OCI-LY1 (cell line): ENCODE measurements at regions not wholly inside any gene's neighbourhood (a gene's known extent, or its start where the extent isn't known, plus 50 kb on each side); places are given as distances from the start of the nearest gene placed in this dataset.

Experiments used
- H2AFZ ChIP-seq: fragments of 200-600 bp; sonication (generic), shearing (Covaris generic); 2 replicates; pipeline ENCODE4 v1.6.0; 2014; ENCODE audit warnings: antibody characterized with exemption, mild to moderate bottlenecking, low read length
- H3F3A ChIP-seq: fragments of 200-600 bp; sonication (generic), shearing (Covaris generic); 2 replicates; pipeline ENCODE4 v1.6.0; 2014; ENCODE audit warnings: mild to moderate bottlenecking, antibody characterized with exemption, low read length, moderate library complexity; ENCODE audit not compliant: insufficient read depth
- H3K27ac ChIP-seq: fragments of 200-600 bp; sonication (generic); 2 replicates; pipeline ENCODE4 v1.5.1; 2014; ENCODE audit warnings: low read length, mixed run types, mild to moderate bottlenecking, low read depth; ENCODE audit not compliant: poor library complexity, severe bottlenecking
- H3K27me3 ChIP-seq: fragments of 200-600 bp; sonication (generic); 2 replicates; pipeline ENCODE4 v1.6.0; 2014; ENCODE audit warnings: antibody characterized with exemption, mild to moderate bottlenecking, low read length, moderate library complexity; ENCODE audit not compliant: insufficient read depth
- H3K36me3 ChIP-seq: fragments of 200-600 bp; sonication (generic); 2 replicates; pipeline ENCODE4 v1.6.1; 2014; ENCODE audit warnings: mild to moderate bottlenecking, antibody characterized with exemption, low read length, moderate library complexity, mixed read lengths; ENCODE audit not compliant: insufficient read depth
- H3K4me1 ChIP-seq: fragments of 200-600 bp; sonication (generic); 2 replicates; pipeline ENCODE4 v1.5.1; 2014; ENCODE audit warnings: mild to moderate bottlenecking, low read length, moderate library complexity; ENCODE audit not compliant: insufficient read depth, severe bottlenecking
- H3K4me2 ChIP-seq: fragments of 200-600 bp; sonication (generic), shearing (Covaris generic); 2 replicates; pipeline ENCODE4 v1.6.1; 2014; ENCODE audit warnings: low read length
- H3K4me3 ChIP-seq: fragments of 200-600 bp; sonication (generic); 2 replicates; pipeline ENCODE4 v1.5.1; 2014; ENCODE audit warnings: low read length, low read depth, mild to moderate bottlenecking, mixed read lengths; ENCODE audit not compliant: poor library complexity, severe bottlenecking
- H3K79me2 ChIP-seq: fragments of 200-600 bp; shearing (Covaris generic); 2 replicates; pipeline ENCODE4 v1.6.1; 2016; ENCODE audit warnings: mixed run types, low read length, mixed read lengths; ENCODE audit not compliant: insufficient read depth
- H3K9ac ChIP-seq: fragments of 200-600 bp; sonication (generic), shearing (Covaris generic); 2 replicates; pipeline ENCODE4 v1.6.1; 2014; ENCODE audit warnings: mild to moderate bottlenecking, low read length, mixed read lengths
- H3K9me2 ChIP-seq: fragments of 200-600 bp; sonication (generic), shearing (Covaris generic); 2 replicates; pipeline ENCODE4 v1.6.1; 2014; ENCODE audit warnings: low read depth, mild to moderate bottlenecking, low read length, mixed read lengths
- H3K9me3 ChIP-seq: fragments of 200-600 bp; shearing (Covaris generic); 2 replicates; pipeline ENCODE4 v1.6.1; 2014; ENCODE audit warnings: low read length, mixed read lengths
- H4K20me1 ChIP-seq: fragments of 200-600 bp; sonication (generic), shearing (Covaris generic); 2 replicates; pipeline ENCODE4 v1.6.0; 2016; ENCODE audit warnings: mild to moderate bottlenecking, low read length; ENCODE audit not compliant: insufficient read depth
- EZH2 ChIP-seq: fragments of 200-600 bp; sonication (generic), shearing (Covaris generic); IDR thresholded peaks from 2 replicates; pipeline ENCODE4 v1.8.0; 2017; ENCODE audit warnings: borderline replicate concordance, mixed run types, mild to moderate bottlenecking, antibody characterized with exemption, low read length, moderate library complexity, mixed read lengths
- TF ChIP-seq, protein P1 (sequence below): fragments of 200-600 bp; sonication (generic), shearing (Covaris generic); IDR thresholded peaks from 2 replicates; pipeline ENCODE4 v1.5.1; 2017; ENCODE audit warnings: mild to moderate bottlenecking, antibody characterized with exemption, low read length, moderate library complexity, mixed read lengths

DNA sequence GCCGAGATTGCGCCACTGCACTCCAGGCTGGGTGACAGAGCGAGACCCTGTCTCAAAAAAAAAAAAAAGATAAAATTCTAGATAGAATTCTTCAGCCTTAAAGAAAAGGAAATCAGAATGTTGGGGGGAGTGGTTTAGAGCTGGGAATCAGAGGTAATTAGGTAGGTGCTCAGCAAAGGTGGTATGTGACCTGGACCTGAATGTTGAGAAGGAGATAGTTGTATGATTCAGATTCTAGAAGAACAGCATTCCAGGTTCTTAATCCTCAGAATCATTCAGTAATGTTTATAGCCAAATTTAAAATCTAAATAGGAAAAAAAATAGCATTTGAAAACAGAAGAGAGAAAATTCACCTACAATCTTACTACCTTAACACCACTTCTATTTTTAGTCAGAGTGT, 71.3 kb upstream of the UBE2E1 start:
- H3K4me2 ChIP-seq = no peak overlapping the region
- no peaks in the 10 kb centered on the region for H3K9me2 ChIP-seq
- no peaks in the 10 kb centered on the region for H3K9me3 ChIP-seq
- no peaks in the 10 kb centered on the region for H4K20me1 ChIP-seq
- no peak overlapping the region for H3K9ac ChIP-seq
- H3K36me3 ChIP-seq = no peaks in the 10 kb centered on the region
- no peak for TF ChIP-seq EZH2
- TF ChIP-seq, protein P1, sequence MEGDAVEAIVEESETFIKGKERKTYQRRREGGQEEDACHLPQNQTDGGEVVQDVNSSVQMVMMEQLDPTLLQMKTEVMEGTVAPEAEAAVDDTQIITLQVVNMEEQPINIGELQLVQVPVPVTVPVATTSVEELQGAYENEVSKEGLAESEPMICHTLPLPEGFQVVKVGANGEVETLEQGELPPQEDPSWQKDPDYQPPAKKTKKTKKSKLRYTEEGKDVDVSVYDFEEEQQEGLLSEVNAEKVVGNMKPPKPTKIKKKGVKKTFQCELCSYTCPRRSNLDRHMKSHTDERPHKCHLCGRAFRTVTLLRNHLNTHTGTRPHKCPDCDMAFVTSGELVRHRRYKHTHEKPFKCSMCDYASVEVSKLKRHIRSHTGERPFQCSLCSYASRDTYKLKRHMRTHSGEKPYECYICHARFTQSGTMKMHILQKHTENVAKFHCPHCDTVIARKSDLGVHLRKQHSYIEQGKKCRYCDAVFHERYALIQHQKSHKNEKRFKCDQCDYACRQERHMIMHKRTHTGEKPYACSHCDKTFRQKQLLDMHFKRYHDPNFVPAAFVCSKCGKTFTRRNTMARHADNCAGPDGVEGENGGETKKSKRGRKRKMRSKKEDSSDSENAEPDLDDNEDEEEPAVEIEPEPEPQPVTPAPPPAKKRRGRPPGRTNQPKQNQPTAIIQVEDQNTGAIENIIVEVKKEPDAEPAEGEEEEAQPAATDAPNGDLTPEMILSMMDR = no peak
- no peaks in the 10 kb centered on the region for H3F3A ChIP-seq
- H3K27ac ChIP-seq = no peak overlapping the region
- no peaks in the 10 kb centered on the region for H3K79me2 ChIP-seq
- no peaks in the 10 kb centered on the region for H3K4me1 ChIP-seq
- H3K4me3 ChIP-seq = no peak overlapping the region
- H2AFZ ChIP-seq = no peak overlapping the region
- no peaks in the 10 kb centered on the region for H3K27me3 ChIP-seq

DNA sequence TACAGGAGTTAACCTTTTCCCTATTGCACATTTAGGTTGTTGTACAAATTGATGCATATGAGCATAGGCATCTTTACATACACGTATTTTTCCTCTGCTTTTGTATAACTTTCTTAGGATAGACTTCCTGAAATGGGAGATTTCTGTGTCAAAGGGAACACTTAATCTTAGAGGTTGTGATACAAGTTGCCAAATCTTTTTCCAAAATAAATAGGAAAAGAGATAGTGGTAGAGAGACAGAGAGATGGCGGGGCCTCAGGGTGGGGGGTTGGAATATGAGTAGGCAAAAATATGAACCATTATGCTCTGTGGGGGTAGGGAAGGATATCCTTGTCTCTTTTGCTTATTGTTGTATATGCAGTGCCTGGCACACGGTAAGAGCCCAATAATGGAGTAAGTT, 70.7 kb upstream of the UBE2E1 start:
- H3K9ac ChIP-seq = no peak overlapping the region
- no peaks in the 10 kb centered on the region for H4K20me1 ChIP-seq
- no peaks in the 10 kb centered on the region for H3K4me1 ChIP-seq
- no peaks in the 10 kb centered on the region for H3K36me3 ChIP-seq
- no peak overlapping the region for H3K4me2 ChIP-seq
- no peak overlapping the region for H3K27ac ChIP-seq
- H3K9me3 ChIP-seq = no peaks in the 10 kb centered on the region
- no peak overlapping the region for H2AFZ ChIP-seq
- no peak overlapping the region for H3K4me3 ChIP-seq
- no peaks in the 10 kb centered on the region for H3K27me3 ChIP-seq
- no peaks in the 10 kb centered on the region for H3K9me2 ChIP-seq
- no peaks in the 10 kb centered on the region for H3K79me2 ChIP-seq
- TF ChIP-seq, protein P1 = no peak
- TF ChIP-seq EZH2 = no peak
- no peaks in the 10 kb centered on the region for H3F3A ChIP-seq

DNA sequence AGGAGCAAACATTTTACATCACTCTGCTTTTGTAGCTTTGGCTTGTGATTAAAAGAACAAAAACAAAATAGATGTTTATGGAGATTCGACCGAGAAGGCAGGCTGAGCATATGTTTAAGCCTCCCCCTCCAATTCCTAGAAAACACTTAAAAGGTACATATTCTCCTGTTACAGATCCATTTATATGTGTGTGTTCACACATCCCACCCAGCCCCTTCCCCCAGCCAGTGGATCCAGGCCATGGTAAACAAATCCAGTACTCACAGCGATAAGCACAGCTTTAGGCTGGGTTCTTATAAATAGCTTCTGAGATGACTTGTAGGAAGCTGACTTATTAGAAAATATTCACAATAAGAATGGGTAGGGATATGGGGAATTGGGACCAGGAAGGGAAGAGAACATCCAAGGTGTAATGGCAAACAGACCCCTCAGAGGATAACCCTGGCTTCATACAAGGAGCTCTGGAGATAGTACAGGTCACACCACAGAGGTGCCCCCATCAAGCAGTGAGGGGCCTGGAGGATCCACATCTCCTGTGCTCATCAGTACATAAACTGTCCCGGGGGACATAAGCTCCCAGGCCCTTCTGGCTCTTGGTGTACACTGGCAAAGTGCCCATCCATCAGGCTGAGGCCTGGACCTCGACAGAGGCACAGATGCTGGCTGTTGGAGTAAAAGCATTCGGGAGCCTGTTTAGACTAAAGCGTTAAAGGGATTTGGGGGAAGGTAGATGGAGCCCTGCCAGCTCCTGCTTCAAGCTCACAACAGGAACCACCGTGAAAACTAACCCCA, 70.0 kb upstream of the UBE2E1 start:
- Histone ChIP-seq H3K4me1 (no peaks in the 10 kb centered on the region), H4K20me1 (no peaks in the 10 kb centered on the region), H3K9me3 (no peaks in the 10 kb centered on the region), H3K27ac (no peak overlapping the region), H3F3A (no peaks in the 10 kb centered on the region), H3K36me3 (no peaks in the 10 kb centered on the region), H3K4me3 (no peak overlapping the region), H2AFZ (no peak overlapping the region), H3K27me3 (no peaks in the 10 kb centered on the region), H3K9ac (no peak overlapping the region), H3K9me2 (no peaks in the 10 kb centered on the region), H3K4me2 (no peak overlapping the region), H3K79me2 (no peaks in the 10 kb centered on the region)
- no peak for TF ChIP-seq EZH2
- TF ChIP-seq, protein P1 = no peak
